OCI-LY1 (cell line): ENCODE measurements at regions not wholly inside any gene's neighbourhood (a gene's known extent, or its start where the extent isn't known, plus 50 kb on each side); places are given as distances from the start of the nearest gene placed in this dataset.

Source experiments
- H2AFZ ChIP-seq: fragments of 200-600 bp; sonication (generic), shearing (Covaris generic); 2 replicates; pipeline ENCODE4 v1.6.0; 2014; ENCODE audit warnings: antibody characterized with exemption, mild to moderate bottlenecking, low read length
- H3F3A ChIP-seq: fragments of 200-600 bp; sonication (generic), shearing (Covaris generic); 2 replicates; pipeline ENCODE4 v1.6.0; 2014; ENCODE audit warnings: mild to moderate bottlenecking, antibody characterized with exemption, low read length, moderate library complexity; ENCODE audit not compliant: insufficient read depth
- H3K27ac ChIP-seq: fragments of 200-600 bp; sonication (generic); 2 replicates; pipeline ENCODE4 v1.5.1; 2014; ENCODE audit warnings: low read length, mixed run types, mild to moderate bottlenecking, low read depth; ENCODE audit not compliant: poor library complexity, severe bottlenecking
- H3K27me3 ChIP-seq: fragments of 200-600 bp; sonication (generic); 2 replicates; pipeline ENCODE4 v1.6.0; 2014; ENCODE audit warnings: antibody characterized with exemption, mild to moderate bottlenecking, low read length, moderate library complexity; ENCODE audit not compliant: insufficient read depth
- H3K36me3 ChIP-seq: fragments of 200-600 bp; sonication (generic); 2 replicates; pipeline ENCODE4 v1.6.1; 2014; ENCODE audit warnings: mild to moderate bottlenecking, antibody characterized with exemption, low read length, moderate library complexity, mixed read lengths; ENCODE audit not compliant: insufficient read depth
- H3K4me1 ChIP-seq: fragments of 200-600 bp; sonication (generic); 2 replicates; pipeline ENCODE4 v1.5.1; 2014; ENCODE audit warnings: mild to moderate bottlenecking, low read length, moderate library complexity; ENCODE audit not compliant: insufficient read depth, severe bottlenecking
- H3K4me2 ChIP-seq: fragments of 200-600 bp; sonication (generic), shearing (Covaris generic); 2 replicates; pipeline ENCODE4 v1.6.1; 2014; ENCODE audit warnings: low read length
- H3K4me3 ChIP-seq: fragments of 200-600 bp; sonication (generic); 2 replicates; pipeline ENCODE4 v1.5.1; 2014; ENCODE audit warnings: low read length, low read depth, mild to moderate bottlenecking, mixed read lengths; ENCODE audit not compliant: poor library complexity, severe bottlenecking
- H3K79me2 ChIP-seq: fragments of 200-600 bp; shearing (Covaris generic); 2 replicates; pipeline ENCODE4 v1.6.1; 2016; ENCODE audit warnings: mixed run types, low read length, mixed read lengths; ENCODE audit not compliant: insufficient read depth
- H3K9ac ChIP-seq: fragments of 200-600 bp; sonication (generic), shearing (Covaris generic); 2 replicates; pipeline ENCODE4 v1.6.1; 2014; ENCODE audit warnings: mild to moderate bottlenecking, low read length, mixed read lengths
- H3K9me2 ChIP-seq: fragments of 200-600 bp; sonication (generic), shearing (Covaris generic); 2 replicates; pipeline ENCODE4 v1.6.1; 2014; ENCODE audit warnings: low read depth, mild to moderate bottlenecking, low read length, mixed read lengths
- H3K9me3 ChIP-seq: fragments of 200-600 bp; shearing (Covaris generic); 2 replicates; pipeline ENCODE4 v1.6.1; 2014; ENCODE audit warnings: low read length, mixed read lengths
- H4K20me1 ChIP-seq: fragments of 200-600 bp; sonication (generic), shearing (Covaris generic); 2 replicates; pipeline ENCODE4 v1.6.0; 2016; ENCODE audit warnings: mild to moderate bottlenecking, low read length; ENCODE audit not compliant: insufficient read depth
- CTCF ChIP-seq: fragments of 200-600 bp; sonication (generic), shearing (Covaris generic); IDR thresholded peaks from 2 replicates; pipeline ENCODE4 v1.5.1; 2017; ENCODE audit warnings: mild to moderate bottlenecking, antibody characterized with exemption, low read length, moderate library complexity, mixed read lengths
- EZH2 ChIP-seq: fragments of 200-600 bp; sonication (generic), shearing (Covaris generic); IDR thresholded peaks from 2 replicates; pipeline ENCODE4 v1.8.0; 2017; ENCODE audit warnings: borderline replicate concordance, mixed run types, mild to moderate bottlenecking, antibody characterized with exemption, low read length, moderate library complexity, mixed read lengths

- Histone ChIP-seq H3K9ac (no peak overlapping the region), H3K36me3 (no peaks in the 10 kb centered on the region), H4K20me1 (no peaks in the 10 kb centered on the region), H3K4me1 (no peaks in the 10 kb centered on the region), H3F3A (no peaks in the 10 kb centered on the region), H3K4me3 (no peak overlapping the region), H3K4me2 (no peak overlapping the region), H3K9me3 (no peaks in the 10 kb centered on the region), H3K27ac (no peak overlapping the region), H3K9me2 (no peaks in the 10 kb centered on the region), H3K27me3 (no peaks in the 10 kb centered on the region), H2AFZ (no peak overlapping the region), H3K79me2 (no peaks in the 10 kb centered on the region)
- TF ChIP-seq EZH2, result no peak
- TF ChIP-seq CTCF, result no peak
These were observed 174.2 kb upstream of the NCAM1 start for GRCh38 chr11:112786886-112787530.

GRCh38 chr11:112789481-112789880 is 171.7 kb upstream of the NCAM1 start:
- Histone ChIP-seq H3K79me2 (no peaks in the 10 kb centered on the region), H3F3A (no peaks in the 10 kb centered on the region), H3K4me3 (no peak overlapping the region), H3K9me3 (no peaks in the 10 kb centered on the region), H3K4me2 (no peak overlapping the region), H3K4me1 (no peaks in the 10 kb centered on the region), H3K9me2 (no peaks in the 10 kb centered on the region), H3K27ac (no peak overlapping the region), H3K36me3 (no peaks in the 10 kb centered on the region), H4K20me1 (no peaks in the 10 kb centered on the region), H3K27me3 (no peaks in the 10 kb centered on the region), H2AFZ (no peak overlapping the region), H3K9ac (no peak overlapping the region)
- TF ChIP-seq EZH2 (no peak), CTCF (no peak)

GRCh38 chr11:112790286-112790685 is 170.9 kb upstream of the NCAM1 start:
- Histone ChIP-seq H3K79me2 (no peaks in the 10 kb centered on the region), H2AFZ (no peak overlapping the region), H3F3A (no peaks in the 10 kb centered on the region), H3K9ac (no peak overlapping the region), H4K20me1 (no peaks in the 10 kb centered on the region), H3K4me2 (no peak overlapping the region), H3K4me1 (no peaks in the 10 kb centered on the region), H3K27ac (no peak overlapping the region), H3K27me3 (no peaks in the 10 kb centered on the region), H3K36me3 (no peaks in the 10 kb centered on the region), H3K9me2 (no peaks in the 10 kb centered on the region), H3K4me3 (no peak overlapping the region), H3K9me3 (no peaks in the 10 kb centered on the region)
- TF ChIP-seq EZH2 (no peak), CTCF (no peak)
